Esophagus muscularis mucosa (tissue), 3 donors: ENCODE measurements at regions not wholly inside any gene's neighbourhood (a gene's known extent, or its start where the extent isn't known, plus 50 kb on each side); places are given as distances from the start of the nearest gene placed in this dataset.

Experiments
- POLR2A ChIP-seq: fragments of 450-650 bp; IDR thresholded peaks from one replicate; pipeline ENCODE4 v1.6.1; 2017; ENCODE audit warnings: antibody characterized with exemption, moderate library complexity, mild to moderate bottlenecking, low read depth
- TF ChIP-seq, protein P1 (sequence below), 3 experiments: fragments of 200-600 bp in 2 of 3; fragments of 450-650 bp in 1 of 3; sonication (generic) in 2 of 3; IDR thresholded peaks; one replicate each; pipeline ENCODE4 v1.5.1; 2017 to 2019; ENCODE audit warnings: antibody characterized with exemption in 3 of 3, mild to moderate bottlenecking in 2 of 3, moderate library complexity in 1 of 3

DNA sequence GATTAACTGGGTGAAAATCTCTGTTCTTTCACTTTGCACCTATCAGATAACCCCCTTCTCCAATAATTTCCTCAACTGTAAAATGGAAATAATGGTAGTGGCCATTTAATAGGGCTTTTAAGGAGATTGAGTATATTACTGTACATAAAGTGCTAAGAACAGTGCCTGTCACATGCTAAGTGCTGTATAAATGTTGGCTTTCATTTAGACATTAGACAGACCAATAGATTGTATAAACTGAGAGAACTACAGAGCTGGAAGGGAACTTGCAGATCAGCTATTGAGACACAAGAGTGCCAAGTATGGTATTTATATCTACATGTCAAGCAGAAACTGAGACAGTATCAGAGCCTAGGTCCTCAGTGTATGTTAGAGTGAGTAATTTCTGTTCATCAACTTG lies 934.7 kb downstream of the PLA2G4A start:
- TF ChIP-seq, protein P1, sequence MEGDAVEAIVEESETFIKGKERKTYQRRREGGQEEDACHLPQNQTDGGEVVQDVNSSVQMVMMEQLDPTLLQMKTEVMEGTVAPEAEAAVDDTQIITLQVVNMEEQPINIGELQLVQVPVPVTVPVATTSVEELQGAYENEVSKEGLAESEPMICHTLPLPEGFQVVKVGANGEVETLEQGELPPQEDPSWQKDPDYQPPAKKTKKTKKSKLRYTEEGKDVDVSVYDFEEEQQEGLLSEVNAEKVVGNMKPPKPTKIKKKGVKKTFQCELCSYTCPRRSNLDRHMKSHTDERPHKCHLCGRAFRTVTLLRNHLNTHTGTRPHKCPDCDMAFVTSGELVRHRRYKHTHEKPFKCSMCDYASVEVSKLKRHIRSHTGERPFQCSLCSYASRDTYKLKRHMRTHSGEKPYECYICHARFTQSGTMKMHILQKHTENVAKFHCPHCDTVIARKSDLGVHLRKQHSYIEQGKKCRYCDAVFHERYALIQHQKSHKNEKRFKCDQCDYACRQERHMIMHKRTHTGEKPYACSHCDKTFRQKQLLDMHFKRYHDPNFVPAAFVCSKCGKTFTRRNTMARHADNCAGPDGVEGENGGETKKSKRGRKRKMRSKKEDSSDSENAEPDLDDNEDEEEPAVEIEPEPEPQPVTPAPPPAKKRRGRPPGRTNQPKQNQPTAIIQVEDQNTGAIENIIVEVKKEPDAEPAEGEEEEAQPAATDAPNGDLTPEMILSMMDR (IDR thresholded peaks at IDR 0.05): no peak
- TF ChIP-seq POLR2A: no peak
